OCI-LY3 (cell line): ENCODE measurements at regions not wholly inside any gene's neighbourhood (a gene's known extent, or its start where the extent isn't known, plus 50 kb on each side); places are given as distances from the start of the nearest gene placed in this dataset.

Experiments used
- CTCF ChIP-seq: fragments of 200-600, 300-600 bp; sonication (generic); IDR thresholded peaks from 2 replicates; pipeline ENCODE4 v1.5.1; 2014; ENCODE audit warnings: antibody characterized with exemption, low read length, low read depth
- EZH2phosphoT487 ChIP-seq: fragments of 200-600 bp; shearing (Covaris generic); IDR thresholded peaks from 2 replicates; pipeline ENCODE4 v1.6.1; 2018; ENCODE audit warnings: antibody characterized with exemption, mixed run types, low read depth

DNA sequence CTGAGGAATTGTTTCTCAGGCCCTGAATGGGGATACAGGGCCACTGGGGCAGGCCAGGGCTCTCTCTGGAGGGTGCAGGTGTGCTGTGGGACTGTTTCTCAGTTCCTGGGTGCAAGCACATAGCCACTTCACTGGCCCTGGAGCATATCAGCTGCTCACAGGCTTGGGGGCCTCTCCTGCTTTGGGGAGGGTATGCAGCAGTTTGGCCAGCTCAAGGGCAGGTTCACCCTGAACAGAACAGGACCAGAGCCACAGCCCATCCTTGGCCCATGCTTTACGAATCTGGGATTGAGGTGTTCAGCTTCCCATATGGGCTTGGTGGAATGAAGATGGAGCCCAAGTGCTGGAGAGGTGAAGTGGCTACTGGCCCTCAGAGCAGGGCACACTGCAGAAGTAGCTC lies 186.5 kb downstream of the FBXO8 start:
- TF ChIP-seq CTCF: no peak
- no peak for TF ChIP-seq EZH2phosphoT487
